ENCODE measurements at regions not wholly inside any gene's neighbourhood (a gene's known extent, or its start where the extent isn't known, plus 50 kb on each side); places are given as distances from the start of the nearest gene placed in this dataset.

DNA sequence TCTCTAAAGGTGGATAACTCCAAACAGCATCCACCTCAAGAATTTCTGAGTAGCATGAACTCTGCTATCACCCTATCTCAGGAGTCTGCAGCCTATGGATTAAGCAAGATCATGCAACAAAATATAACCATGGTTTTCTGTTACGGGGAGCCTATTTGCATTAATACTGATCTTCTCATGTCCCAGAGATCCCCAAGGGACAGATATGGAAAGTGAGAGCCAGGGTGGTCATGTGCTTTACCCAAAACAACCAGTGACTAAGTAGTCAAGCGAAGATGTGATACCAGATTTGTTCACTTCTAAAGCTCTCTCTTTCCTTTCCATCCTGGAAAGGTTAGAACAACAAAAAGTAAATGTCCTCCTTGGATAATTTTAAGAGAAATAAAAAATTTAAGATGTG is 125.1 kb downstream of the PRRX1 start:
- H4K20me1 ChIP-seq (ENCODE audit: insufficient read depth) = no peaks in the 10 kb centered on the region
- no peak overlapping the region for H3K27ac ChIP-seq (ENCODE audit: low read length)
- no peaks in the 10 kb centered on the region for H3K79me2 ChIP-seq (replicated peaks; ENCODE audit: insufficient read depth, low read length)
- H3K36me3 ChIP-seq (ENCODE audit: insufficient read depth, low read length) = no peaks in the 10 kb centered on the region
- no peak overlapping the region for H3K4me3 ChIP-seq (ENCODE audit: low read length)
- no peak overlapping the region for H3K4me2 ChIP-seq (ENCODE audit: low read length)
- H2AFZ ChIP-seq (ENCODE audit: low read depth, low read length) = no peak overlapping the region
- no peaks in the 10 kb centered on the region for H3K9me3 ChIP-seq (ENCODE audit: low read length)
- TF ChIP-seq TAF1 (IDR thresholded peaks at IDR 0.05; ENCODE audit: low read depth) (no peak), POLR2AphosphoS5 (IDR thresholded peaks at IDR 0.05) (no peak), SMC3 (conservative IDR thresholded peaks at IDR 0.05; ENCODE audit: poor library complexity) (no peak), EZH2 (IDR thresholded peaks at IDR 0.05; ENCODE audit: borderline replicate concordance, insufficient read depth, low read length, poor library complexity, severe bottlenecking) (no peak), EP300 (conservative IDR thresholded peaks at IDR 0.05; ENCODE audit: poor library complexity, severe bottlenecking) (no peak), MXI1 (conservative IDR thresholded peaks at IDR 0.05; ENCODE audit: poor library complexity, severe bottlenecking) (no peak), RAD21 (conservative IDR thresholded peaks at IDR 0.05) (no peak)
- TF ChIP-seq, protein P1, sequence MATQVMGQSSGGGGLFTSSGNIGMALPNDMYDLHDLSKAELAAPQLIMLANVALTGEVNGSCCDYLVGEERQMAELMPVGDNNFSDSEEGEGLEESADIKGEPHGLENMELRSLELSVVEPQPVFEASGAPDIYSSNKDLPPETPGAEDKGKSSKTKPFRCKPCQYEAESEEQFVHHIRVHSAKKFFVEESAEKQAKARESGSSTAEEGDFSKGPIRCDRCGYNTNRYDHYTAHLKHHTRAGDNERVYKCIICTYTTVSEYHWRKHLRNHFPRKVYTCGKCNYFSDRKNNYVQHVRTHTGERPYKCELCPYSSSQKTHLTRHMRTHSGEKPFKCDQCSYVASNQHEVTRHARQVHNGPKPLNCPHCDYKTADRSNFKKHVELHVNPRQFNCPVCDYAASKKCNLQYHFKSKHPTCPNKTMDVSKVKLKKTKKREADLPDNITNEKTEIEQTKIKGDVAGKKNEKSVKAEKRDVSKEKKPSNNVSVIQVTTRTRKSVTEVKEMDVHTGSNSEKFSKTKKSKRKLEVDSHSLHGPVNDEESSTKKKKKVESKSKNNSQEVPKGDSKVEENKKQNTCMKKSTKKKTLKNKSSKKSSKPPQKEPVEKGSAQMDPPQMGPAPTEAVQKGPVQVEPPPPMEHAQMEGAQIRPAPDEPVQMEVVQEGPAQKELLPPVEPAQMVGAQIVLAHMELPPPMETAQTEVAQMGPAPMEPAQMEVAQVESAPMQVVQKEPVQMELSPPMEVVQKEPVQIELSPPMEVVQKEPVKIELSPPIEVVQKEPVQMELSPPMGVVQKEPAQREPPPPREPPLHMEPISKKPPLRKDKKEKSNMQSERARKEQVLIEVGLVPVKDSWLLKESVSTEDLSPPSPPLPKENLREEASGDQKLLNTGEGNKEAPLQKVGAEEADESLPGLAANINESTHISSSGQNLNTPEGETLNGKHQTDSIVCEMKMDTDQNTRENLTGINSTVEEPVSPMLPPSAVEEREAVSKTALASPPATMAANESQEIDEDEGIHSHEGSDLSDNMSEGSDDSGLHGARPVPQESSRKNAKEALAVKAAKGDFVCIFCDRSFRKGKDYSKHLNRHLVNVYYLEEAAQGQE (IDR thresholded peaks at IDR 0.05; ENCODE audit: borderline replicate concordance) = no peak
- TF ChIP-seq, protein P2, sequence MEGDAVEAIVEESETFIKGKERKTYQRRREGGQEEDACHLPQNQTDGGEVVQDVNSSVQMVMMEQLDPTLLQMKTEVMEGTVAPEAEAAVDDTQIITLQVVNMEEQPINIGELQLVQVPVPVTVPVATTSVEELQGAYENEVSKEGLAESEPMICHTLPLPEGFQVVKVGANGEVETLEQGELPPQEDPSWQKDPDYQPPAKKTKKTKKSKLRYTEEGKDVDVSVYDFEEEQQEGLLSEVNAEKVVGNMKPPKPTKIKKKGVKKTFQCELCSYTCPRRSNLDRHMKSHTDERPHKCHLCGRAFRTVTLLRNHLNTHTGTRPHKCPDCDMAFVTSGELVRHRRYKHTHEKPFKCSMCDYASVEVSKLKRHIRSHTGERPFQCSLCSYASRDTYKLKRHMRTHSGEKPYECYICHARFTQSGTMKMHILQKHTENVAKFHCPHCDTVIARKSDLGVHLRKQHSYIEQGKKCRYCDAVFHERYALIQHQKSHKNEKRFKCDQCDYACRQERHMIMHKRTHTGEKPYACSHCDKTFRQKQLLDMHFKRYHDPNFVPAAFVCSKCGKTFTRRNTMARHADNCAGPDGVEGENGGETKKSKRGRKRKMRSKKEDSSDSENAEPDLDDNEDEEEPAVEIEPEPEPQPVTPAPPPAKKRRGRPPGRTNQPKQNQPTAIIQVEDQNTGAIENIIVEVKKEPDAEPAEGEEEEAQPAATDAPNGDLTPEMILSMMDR (IDR thresholded peaks at IDR 0.05; ENCODE audit: poor library complexity, severe bottlenecking) = no peak
- no peaks in the 10 kb centered on the region for H3K9me2 ChIP-seq (ENCODE audit: insufficient read depth, low read length)
- no peaks in the 10 kb centered on the region for H3K27me3 ChIP-seq (ENCODE audit: insufficient read depth, low read depth, low read length)
- no peaks in the 10 kb centered on the region for H3F3A ChIP-seq (ENCODE audit: insufficient read depth, low read length, poor library complexity, severe bottlenecking)
- H3K9ac ChIP-seq (ENCODE audit: low read length) = no peak overlapping the region

DNA sequence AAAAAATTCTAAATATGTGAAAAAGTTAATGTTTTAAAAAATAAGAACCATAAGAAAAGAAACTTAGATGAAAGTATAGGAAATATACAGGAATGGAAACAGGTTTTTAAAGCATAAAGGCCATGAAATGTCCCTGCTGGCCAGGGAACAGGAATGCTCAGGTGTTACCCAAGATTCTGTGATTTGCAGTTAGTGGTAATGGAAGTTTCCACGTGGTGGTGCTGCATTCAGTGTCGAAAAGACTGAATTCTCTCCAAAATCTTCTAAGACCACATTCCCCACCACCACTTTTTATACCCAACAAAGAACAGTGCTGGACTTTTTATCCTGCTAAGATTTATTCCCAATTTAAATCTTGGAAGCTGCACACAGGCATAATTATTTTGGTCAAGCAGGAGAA is 126.2 kb downstream of the PRRX1 start:
- no peaks in the 10 kb centered on the region for H3K9me3 ChIP-seq (ENCODE audit: low read length)
- no peaks in the 10 kb centered on the region for H3K79me2 ChIP-seq (replicated peaks; ENCODE audit: insufficient read depth, low read length)
- H3K27ac ChIP-seq (ENCODE audit: low read length) = no peak overlapping the region
- no peaks in the 10 kb centered on the region for H3K36me3 ChIP-seq (ENCODE audit: insufficient read depth, low read length)
- no peak overlapping the region for H3K4me3 ChIP-seq (ENCODE audit: low read length)
- H2AFZ ChIP-seq (ENCODE audit: low read depth, low read length) = no peak overlapping the region
- H4K20me1 ChIP-seq (ENCODE audit: insufficient read depth) = no peaks in the 10 kb centered on the region
- no peaks in the 10 kb centered on the region for H3F3A ChIP-seq (ENCODE audit: insufficient read depth, low read length, poor library complexity, severe bottlenecking)
- no peaks in the 10 kb centered on the region for H3K27me3 ChIP-seq (ENCODE audit: insufficient read depth, low read depth, low read length)
- no peak overlapping the region for H3K4me2 ChIP-seq (ENCODE audit: low read length)
- H3K9me2 ChIP-seq (ENCODE audit: insufficient read depth, low read length) = no peaks in the 10 kb centered on the region
- H3K9ac ChIP-seq (ENCODE audit: low read length) = no peak overlapping the region
- TF ChIP-seq, protein P1 (IDR thresholded peaks at IDR 0.05; ENCODE audit: borderline replicate concordance) = no peak
- no peak for TF ChIP-seq TAF1 (IDR thresholded peaks at IDR 0.05; ENCODE audit: low read depth)
- TF ChIP-seq, protein P2 (IDR thresholded peaks at IDR 0.05; ENCODE audit: poor library complexity, severe bottlenecking) = no peak
- no peak for TF ChIP-seq EP300 (conservative IDR thresholded peaks at IDR 0.05; ENCODE audit: poor library complexity, severe bottlenecking)
- no peak for TF ChIP-seq EZH2 (IDR thresholded peaks at IDR 0.05; ENCODE audit: borderline replicate concordance, insufficient read depth, low read length, poor library complexity, severe bottlenecking)
- no peak for TF ChIP-seq POLR2AphosphoS5 (IDR thresholded peaks at IDR 0.05)
- no peak for TF ChIP-seq RAD21 (conservative IDR thresholded peaks at IDR 0.05)
- no peak for TF ChIP-seq SMC3 (conservative IDR thresholded peaks at IDR 0.05; ENCODE audit: poor library complexity)

Data from neural cell (in vitro differentiated cells).